Vagina (tissue), 2 donors: ENCODE measurements at regions not wholly inside any gene's neighbourhood (a gene's known extent, or its start where the extent isn't known, plus 50 kb on each side); places are given as distances from the start of the nearest gene placed in this dataset.

ENCODE experiments used
- CTCF ChIP-seq, 3 experiments: fragments of 450-650 bp in 2 of 3; fragments of 200-600 bp in 1 of 3; sonication (generic) in 1 of 3; IDR thresholded peaks; one replicate each; pipeline ENCODE4 v1.5.1; 2017 to 2019; ENCODE audit warnings: antibody characterized with exemption in 3 of 3, mild to moderate bottlenecking in 2 of 3, moderate library complexity in 2 of 3
- POLR2A ChIP-seq, 2 donors: fragments of 450-650 bp; IDR thresholded peaks; one replicate each; pipeline ENCODE4 v1.6.1; 2017; ENCODE audit warnings: antibody characterized with exemption in 2 of 2, mild to moderate bottlenecking in 2 of 2, moderate library complexity in 2 of 2
- POLR2AphosphoS5 ChIP-seq, 2 donors: sonication (generic); formaldehyde crosslinking; IDR thresholded peaks; one replicate each; pipeline ENCODE4 v1.9.0; 2017; ENCODE audit warnings: antibody characterized with exemption in 2 of 2, mild to moderate bottlenecking in 2 of 2, low read depth in 1 of 2; ENCODE audit not compliant: insufficient read depth in 1 of 2

GRCh38 chr5:125254267-125254666 is 507.8 kb upstream of the ZNF608 start:
- TF ChIP-seq POLR2A (IDR thresholded peaks at IDR 0.05) (no peak), CTCF (IDR thresholded peaks at IDR 0.05) (no peak), POLR2AphosphoS5 (IDR thresholded peaks at IDR 0.05; ENCODE audit: insufficient read depth in 1 of 2, low read depth in 1 of 2) (no peak)
